GM21528 (cell line): ENCODE measurements at regions not wholly inside any gene's neighbourhood (a gene's known extent, or its start where the extent isn't known, plus 50 kb on each side); places are given as distances from the start of the nearest gene placed in this dataset.
"Not testable (repeated sequence)": the region's sequence is repeated elsewhere in the genome, so short reads cannot be mapped to it uniquely, and the experiment has no call there.

Experiments used
- ATAC-seq: cut with Tn5 transposase; IDR thresholded peaks from one replicate; pipeline ENCODE4 v1.9.1; 2021; ENCODE audit warnings: mild to moderate bottlenecking, moderate library complexity; ENCODE audit not compliant: unreplicated experiment, low FRiP score

GRCh38 chr3:27560484-27561056 is 76.4 kb upstream of the SLC4A7 start:
- no peak for ATAC-seq

- ATAC-seq, result no peak
Measured at GRCh38 chr3:27559835-27560234, 75.7 kb upstream of the SLC4A7 start.

- ATAC-seq, result no peak
Measured at GRCh38 chr3:27559381-27559780, 75.2 kb upstream of the SLC4A7 start.

- no peak for ATAC-seq
Measured at GRCh38 chr3:27557411-27557810, 73.2 kb upstream of the SLC4A7 start.

- ATAC-seq, result no peak
Measured at GRCh38 chr3:27556887-27557286, 72.7 kb upstream of the SLC4A7 start.

GRCh38 chr3:27554706-27555105 is 70.5 kb upstream of the SLC4A7 start:
- ATAC-seq, result no peak

- ATAC-seq, result no peak
Measured at GRCh38 chr3:27553886-27554540, 69.8 kb upstream of the SLC4A7 start.

GRCh38 chr3:27552708-27553107 is 68.5 kb upstream of the SLC4A7 start:
- not testable (repeated sequence) for ATAC-seq

GRCh38 chr3:27551413-27551812 is 67.2 kb upstream of the SLC4A7 start:
- not testable (repeated sequence) for ATAC-seq

GRCh38 chr3:27545061-27545460 is 60.9 kb upstream of the SLC4A7 start:
- no peak for ATAC-seq

- ATAC-seq, result no peak
Measured at GRCh38 chr3:27544372-27544865, 60.2 kb upstream of the SLC4A7 start.

- no peak for ATAC-seq
Measured at GRCh38 chr3:27542476-27542875, 58.3 kb upstream of the SLC4A7 start.

GRCh38 chr3:27540231-27540630 is 56.0 kb upstream of the SLC4A7 start:
- no peak for ATAC-seq

GRCh38 chr3:27536491-27536890 is 52.3 kb upstream of the SLC4A7 start:
- no peak for ATAC-seq

GRCh38 chr3:27535809-27536392 is 51.7 kb upstream of the SLC4A7 start:
- ATAC-seq, result no peak

GRCh38 chr3:27533718-27534573 is 49.8 kb upstream of the SLC4A7 start:
- ATAC-seq, result no peak
